ENCODE measurements at regions not wholly inside any gene's neighbourhood (a gene's known extent, or its start where the extent isn't known, plus 50 kb on each side); places are given as distances from the start of the nearest gene placed in this dataset.

DNA sequence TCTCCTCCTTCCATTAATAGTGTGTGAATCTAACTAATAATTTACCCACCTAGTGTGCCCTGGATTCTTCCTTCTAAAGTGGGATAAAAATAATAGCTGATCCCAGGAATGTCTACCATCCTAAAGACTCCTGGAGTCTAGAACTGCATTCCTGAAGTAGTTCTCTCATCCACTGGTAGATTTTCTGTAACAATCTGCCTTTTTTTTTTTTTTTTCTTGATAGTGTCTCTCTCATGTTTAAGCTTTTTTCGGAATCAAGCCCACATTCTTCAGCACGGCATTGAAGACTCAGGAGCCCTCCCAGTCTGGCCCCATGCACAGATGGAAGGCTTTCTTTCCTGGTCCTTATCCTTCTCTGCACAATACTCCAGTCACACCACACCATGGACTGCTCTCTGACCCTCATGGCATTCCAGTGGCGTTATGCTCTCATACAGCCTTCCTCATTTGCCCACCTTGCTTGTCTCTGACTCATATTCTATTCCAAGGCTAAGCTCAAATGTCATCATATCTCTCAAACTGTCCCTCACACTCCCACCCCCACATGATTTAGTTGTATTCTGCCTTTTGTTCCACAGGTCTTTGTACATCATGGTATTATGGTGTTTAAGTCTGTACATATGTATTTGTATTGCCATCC is 68.7 kb upstream of the FRY start:
- DNase-seq (ENCODE audit: low spot score), result no peak

- no peak for DNase-seq (ENCODE audit: low spot score)
Observed at GRCh38 chr13:31963631-31964030, 67.9 kb upstream of the FRY start.

DNA sequence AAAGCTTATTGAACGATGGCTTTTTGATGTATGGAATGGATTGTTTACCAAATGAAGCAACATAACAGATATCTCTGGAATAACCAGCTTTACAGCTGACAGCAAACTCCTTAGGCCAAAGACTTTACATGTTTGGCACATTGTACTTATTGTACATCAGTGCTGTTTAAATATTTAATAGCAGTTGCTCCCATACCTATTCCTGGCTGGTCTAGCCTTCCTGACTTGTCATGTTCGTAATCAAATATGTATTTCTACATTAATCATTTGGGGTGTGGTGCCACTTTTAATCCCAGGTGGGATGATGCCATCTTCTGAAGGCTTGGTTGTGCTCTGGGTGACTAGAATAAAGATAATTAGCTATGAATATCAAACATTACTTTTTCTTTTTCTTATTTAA is 67.4 kb upstream of the FRY start:
- DNase-seq (ENCODE audit: low spot score), result no peak

DNA sequence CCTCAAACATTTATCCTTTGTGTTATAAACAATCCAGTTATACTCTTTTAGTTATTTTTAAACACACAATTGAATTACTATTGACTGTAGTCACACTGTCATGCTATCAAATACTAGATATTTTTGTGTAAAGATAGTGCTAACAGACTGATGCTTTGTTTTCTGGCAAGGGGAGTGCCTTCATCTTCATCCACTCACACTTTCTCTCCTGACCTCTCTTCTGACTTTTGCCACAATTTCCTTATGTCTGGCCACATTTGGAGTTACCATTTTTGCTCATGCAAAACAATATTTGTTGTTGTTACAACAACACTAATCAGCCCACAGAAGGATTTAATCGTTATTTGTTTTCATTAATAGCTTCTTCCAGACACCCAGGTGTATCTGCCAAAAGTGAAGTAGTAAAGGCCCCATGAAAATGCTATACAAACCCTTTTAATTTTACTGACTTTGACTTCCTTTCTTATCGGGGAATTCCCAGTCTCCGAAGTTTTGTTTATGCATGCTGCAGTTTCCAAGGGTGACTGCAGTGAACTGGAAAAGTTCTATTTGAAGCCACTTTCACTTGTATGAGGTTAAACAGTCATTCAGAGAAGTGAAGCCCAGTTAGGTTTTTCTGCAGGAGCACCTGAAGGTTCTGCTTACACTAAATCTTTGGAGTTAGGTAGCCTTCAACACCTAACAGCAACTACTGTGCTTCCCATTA is 66.1 kb upstream of the FRY start:
- DNase-seq (ENCODE audit: low spot score), result no peak

DNA sequence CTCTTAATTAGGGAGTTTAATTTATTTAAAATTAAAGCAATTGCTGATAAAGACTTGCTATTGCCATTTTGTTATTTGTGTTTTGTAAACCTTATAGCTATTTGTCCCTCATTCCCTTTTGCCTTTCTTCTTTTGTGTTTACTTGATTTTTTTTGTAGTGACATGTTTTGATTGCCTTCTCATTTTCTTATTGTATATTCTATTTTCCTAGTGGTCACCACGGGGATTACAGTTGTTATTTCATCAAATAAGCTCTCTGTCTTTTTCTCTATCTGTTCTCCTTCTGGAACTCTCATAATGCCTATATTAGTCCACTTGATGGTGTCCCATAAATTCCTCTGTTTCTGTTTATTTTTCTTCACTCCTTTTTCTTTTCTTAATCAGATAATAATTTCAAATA is 64.4 kb upstream of the FRY start:
- no peak for DNase-seq (ENCODE audit: low spot score)

DNA sequence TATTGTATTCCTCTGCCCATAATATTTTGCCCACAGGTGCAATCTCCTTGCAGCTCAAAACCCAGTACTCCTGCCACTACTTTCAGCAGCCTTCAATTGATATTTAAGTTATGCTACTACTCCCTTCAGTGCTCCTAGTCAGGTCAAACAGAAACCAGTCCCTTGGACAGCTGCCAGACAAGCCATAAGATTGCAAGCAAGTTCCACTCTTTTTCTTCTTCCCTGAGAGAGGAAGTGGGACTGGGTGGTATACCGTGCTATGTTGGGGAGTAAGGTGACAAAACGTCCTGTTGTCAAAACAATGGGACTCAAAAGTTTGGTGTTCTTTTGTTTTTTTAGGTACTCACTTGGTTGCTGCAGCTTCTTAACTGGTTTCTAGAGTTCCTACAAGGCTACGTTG is 63.1 kb upstream of the FRY start:
- DNase-seq (ENCODE audit: low spot score), result no peak

DNA sequence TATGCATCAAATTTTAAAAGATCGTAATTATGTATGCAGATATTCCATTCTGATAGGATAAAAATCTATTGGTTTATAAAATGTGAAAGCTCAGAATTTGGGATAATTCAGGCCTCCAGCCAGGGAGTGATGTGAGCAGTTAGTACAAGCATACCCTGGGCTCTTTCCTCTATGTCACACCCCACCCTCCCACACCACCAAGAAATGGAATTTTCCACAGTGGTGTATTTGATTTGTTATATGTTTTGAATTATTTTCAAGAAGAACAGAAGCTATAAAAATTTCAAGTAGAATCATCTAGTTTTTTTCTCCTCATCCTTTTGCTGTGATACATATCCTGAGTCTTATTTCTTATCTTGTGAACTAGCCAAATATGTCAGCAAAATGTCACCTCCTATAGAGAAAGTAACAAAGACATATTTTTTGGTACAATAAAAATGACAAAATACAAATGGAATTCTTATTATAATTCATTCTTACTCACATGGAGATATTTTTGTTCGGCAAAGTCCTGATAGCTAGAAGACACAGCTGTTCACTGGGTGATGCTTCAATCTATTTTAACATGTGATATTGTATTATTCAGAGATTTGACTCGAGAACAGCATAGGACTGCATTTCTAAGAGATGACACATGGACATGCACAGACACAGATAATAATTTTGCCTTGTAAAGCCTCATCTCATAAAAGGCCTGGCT is 61.2 kb upstream of the FRY start:
- peak; percentile 80 for DNase-seq (ENCODE audit: low spot score)

- DNase-seq (ENCODE audit: low spot score), result no peak
Observed at GRCh38 chr13:31972453-31972852, 59.1 kb upstream of the FRY start.

GRCh38 chr13:31978021-31978420 is 53.6 kb upstream of the FRY start:
- no peak for DNase-seq (ENCODE audit: low spot score)

- DNase-seq (ENCODE audit: low spot score), result no peak
Observed at GRCh38 chr13:31980830-31981229, 50.7 kb upstream of the FRY start.

All from AG08395 (cell line).